ENCODE measurements at regions not wholly inside any gene's neighbourhood (a gene's known extent, or its start where the extent isn't known, plus 50 kb on each side); places are given as distances from the start of the nearest gene placed in this dataset.

GRCh38 chr11:70538641-70539359 lies 140.5 kb downstream of the CTTN start:
- Histone ChIP-seq H3K27me3 (ENCODE audit: control insufficient read depth, insufficient read depth, low read length) (no peaks in the 10 kb centered on the region), H3K27ac (ENCODE audit: low read length) (no peak overlapping the region), H3K9me3 (ENCODE audit: control insufficient read depth, insufficient read depth, low read length) (peaks cover 3% of the 10 kb centered on the region), H3K4me3 (ENCODE audit: low read length) (no peak overlapping the region), H3K36me3 (ENCODE audit: control insufficient read depth, insufficient read depth, low read length) (no peaks in the 10 kb centered on the region), H3K4me1 (ENCODE audit: control insufficient read depth, insufficient read depth, low read length) (no peaks in the 10 kb centered on the region)
- DNase-seq (no peak), ATAC-seq (no peak)
- H3K36me3 Mint-ChIP-seq, result no peaks in the 10 kb centered on the region
- H3K27me3 Mint-ChIP-seq (ENCODE audit: low read depth in 2 of 2), result peaks cover 0 to 5% of the 10 kb centered on the region in 2 donors
- TF ChIP-seq CTCF (IDR thresholded peaks at IDR 0.05), result no peak
- H3K27ac Mint-ChIP-seq, result no peak overlapping the region
- H3K4me1 Mint-ChIP-seq, result no peaks in the 10 kb centered on the region
- intact Hi-C loops (cut with micrococcal nuclease), result no loop called here
- 87% methylated on average over 19 of the region's 22 CpGs for WGBS (ENCODE audit: insufficient coverage)
- no peaks in the 10 kb centered on the region for H3K9me3 Mint-ChIP-seq
- H3K4me3 Mint-ChIP-seq, result no peak overlapping the region

GRCh38 chr11:70539360-70540095 lies 141.2 kb downstream of the CTTN start:
- Mint-ChIP-seq H3K9me3 (no peaks in the 10 kb centered on the region), H3K36me3 (no peaks in the 10 kb centered on the region), H3K4me3 (no peak overlapping the region), H3K27me3 (ENCODE audit: low read depth in 2 of 2) (peaks cover 0 to 5% of the 10 kb centered on the region in 2 donors), H3K27ac (no peak overlapping the region), H3K4me1 (no peaks in the 10 kb centered on the region)
- no peaks in the 10 kb centered on the region for H3K27me3 ChIP-seq (ENCODE audit: control insufficient read depth, insufficient read depth, low read length)
- ATAC-seq (no peak), DNase-seq (no peak)
- intact Hi-C loops (cut with micrococcal nuclease), result no loop called here
- no peak overlapping the region for H3K27ac ChIP-seq (ENCODE audit: low read length)
- H3K4me1 ChIP-seq (ENCODE audit: control insufficient read depth, insufficient read depth, low read length), result no peaks in the 10 kb centered on the region
- no peak overlapping the region for H3K4me3 ChIP-seq (ENCODE audit: low read length)
- WGBS (ENCODE audit: insufficient coverage), result 78% methylated on average over 26 of the region's 26 CpGs
- no peaks in the 10 kb centered on the region for H3K36me3 ChIP-seq (ENCODE audit: control insufficient read depth, insufficient read depth, low read length)
- TF ChIP-seq CTCF (IDR thresholded peaks at IDR 0.05), result no peak
- peaks cover 3% of the 10 kb centered on the region for H3K9me3 ChIP-seq (ENCODE audit: control insufficient read depth, insufficient read depth, low read length)

- Histone ChIP-seq H3K4me3 (ENCODE audit: low read length) (no peak overlapping the region), H3K9me3 (ENCODE audit: control insufficient read depth, insufficient read depth, low read length) (peaks cover 3% of the 10 kb centered on the region), H3K27ac (ENCODE audit: low read length) (no peak overlapping the region), H3K36me3 (ENCODE audit: control insufficient read depth, insufficient read depth, low read length) (no peaks in the 10 kb centered on the region), H3K4me1 (ENCODE audit: control insufficient read depth, insufficient read depth, low read length) (no peaks in the 10 kb centered on the region), H3K27me3 (ENCODE audit: control insufficient read depth, insufficient read depth, low read length) (no peaks in the 10 kb centered on the region)
- H3K4me1 Mint-ChIP-seq, result no peaks in the 10 kb centered on the region
- TF ChIP-seq CTCF (IDR thresholded peaks at IDR 0.05), result no peak
- no peaks in the 10 kb centered on the region for H3K9me3 Mint-ChIP-seq
- no peak overlapping the region for H3K27ac Mint-ChIP-seq
- no peak for DNase-seq
- WGBS (ENCODE audit: insufficient coverage), result 90% methylated on average over 15 of the region's 16 CpGs
- intact Hi-C loops (cut with micrococcal nuclease), result no loop called here
- no peaks in the 10 kb centered on the region for H3K36me3 Mint-ChIP-seq
- H3K27me3 Mint-ChIP-seq (ENCODE audit: low read depth in 2 of 2), result peaks cover 0 to 2% of the 10 kb centered on the region in 2 donors
- no peak overlapping the region for H3K4me3 Mint-ChIP-seq
- ATAC-seq, result no peak
Observed at GRCh38 chr11:70540196-70540595, 141.9 kb downstream of the CTTN start.
